AG09319 (cell line): ENCODE measurements at regions not wholly inside any gene's neighbourhood (a gene's known extent, or its start where the extent isn't known, plus 50 kb on each side); places are given as distances from the start of the nearest gene placed in this dataset.

Experiments used
- DNase-seq: peaks from one replicate; pipeline ENCODE4 v3.0.0-alpha.2; 2010; ENCODE audit warnings: low read depth; ENCODE audit errors: extremely low read depth
- CTCF ChIP-seq: IDR thresholded peaks from 2 replicates; pipeline ENCODE4 v1.5.1; 2011; ENCODE audit warnings: low read depth, mild to moderate bottlenecking, inconsistent platforms, low read length, moderate library complexity

DNA sequence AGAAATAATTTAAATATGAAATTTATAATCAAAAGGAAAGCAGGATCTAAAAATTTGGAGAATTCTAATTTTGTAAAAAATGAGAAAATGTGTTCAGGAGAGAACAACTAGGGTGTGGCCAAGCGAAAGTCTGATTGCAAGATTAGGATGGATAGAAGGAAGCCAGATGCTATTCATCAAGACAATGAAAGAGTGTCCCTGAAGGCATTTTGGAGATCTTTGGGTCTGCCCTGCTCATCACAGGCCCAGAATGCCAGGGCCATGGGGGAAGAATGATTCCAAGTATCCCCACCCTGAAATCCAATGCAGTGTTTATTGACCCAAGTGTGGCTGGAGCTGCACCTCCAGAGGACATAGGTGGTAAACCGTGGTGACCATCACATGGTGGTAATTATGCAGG is 724.0 kb upstream of the FZD8 start:
- TF ChIP-seq CTCF: no peak
- no peak for DNase-seq

- no peak for DNase-seq
- no peak for TF ChIP-seq CTCF
These were observed 720.2 kb upstream of the FZD8 start for GRCh38 chr10:36362257-36362656.

DNA sequence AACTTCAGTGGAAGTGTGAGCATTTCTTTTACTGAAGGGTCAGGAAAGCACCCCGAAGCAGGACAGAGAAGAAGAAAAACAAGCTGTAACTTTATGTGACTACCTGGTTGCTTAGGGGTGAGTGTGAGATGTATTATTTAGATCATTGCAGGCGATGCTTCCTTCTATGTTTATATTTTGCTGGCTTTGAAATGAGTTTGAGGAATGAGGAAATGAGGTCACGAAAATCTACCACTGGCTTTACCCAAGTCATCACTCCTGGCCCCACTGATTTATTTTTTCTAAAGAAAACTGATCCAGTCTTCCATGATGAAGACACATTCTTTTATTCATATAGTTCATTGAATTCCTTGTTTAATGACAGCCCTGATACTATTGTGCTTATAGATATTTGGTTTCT is 716.6 kb upstream of the FZD8 start:
- no peak for TF ChIP-seq CTCF
- DNase-seq: no peak

GRCh38 chr10:36354633-36355032 is 712.5 kb upstream of the FZD8 start:
- no peak for DNase-seq
- no peak for TF ChIP-seq CTCF

DNA sequence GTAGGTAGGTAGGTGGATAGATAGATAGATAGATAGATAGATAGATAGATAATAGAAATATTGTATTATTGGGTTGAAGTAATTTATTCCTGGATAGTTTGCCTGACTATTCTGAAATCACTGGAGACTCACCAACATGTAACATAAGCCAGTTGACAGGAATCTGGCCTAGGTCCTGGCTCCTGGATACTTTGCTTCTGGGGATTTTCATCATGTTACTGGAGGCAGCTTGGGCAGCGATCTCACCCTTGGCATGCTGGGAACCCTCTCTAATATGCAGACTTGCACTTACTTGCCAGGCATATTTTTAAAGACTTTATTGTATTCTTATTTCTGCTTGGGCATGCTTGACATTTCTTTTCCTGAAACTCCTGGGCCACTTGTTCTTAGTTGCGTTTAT is 709.1 kb upstream of the FZD8 start:
- no peak for TF ChIP-seq CTCF
- no peak for DNase-seq

GRCh38 chr10:36349445-36350078 is 707.5 kb upstream of the FZD8 start:
- TF ChIP-seq CTCF: no peak
- DNase-seq: no peak

DNA sequence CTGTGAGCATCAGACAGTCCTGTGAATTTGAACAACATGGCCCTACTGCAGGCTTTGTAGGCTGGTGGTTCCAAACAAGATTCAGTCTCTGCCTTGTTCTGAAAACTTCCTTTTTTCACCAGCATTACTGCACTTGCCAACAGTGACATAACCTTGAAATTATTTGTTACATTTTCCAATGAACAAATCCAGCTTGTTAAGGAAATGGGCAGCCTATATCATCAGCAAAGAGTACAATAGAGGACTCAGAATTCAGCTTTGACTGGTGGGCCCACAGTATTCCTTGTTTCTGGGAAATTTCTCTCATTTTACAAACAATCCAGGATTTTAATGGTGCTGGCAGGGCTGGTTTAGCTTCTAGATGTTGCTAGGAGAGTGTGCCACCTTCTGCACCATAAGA is 703.7 kb upstream of the FZD8 start:
- TF ChIP-seq CTCF: no peak
- DNase-seq: no peak
